Heart right ventricle (tissue), 16 donors: ENCODE measurements at regions not wholly inside any gene's neighbourhood (a gene's known extent, or its start where the extent isn't known, plus 50 kb on each side); places are given as distances from the start of the nearest gene placed in this dataset.

Experiments
- ATAC-seq, 8 donors: fragments of 200-7000 bp; cut with Tn5 transposase; one replicate each; pipeline ENCODE4 v1.9.1; 2020; ENCODE audit warnings: mild to moderate bottlenecking in 8 of 8, moderate library complexity in 8 of 8, moderate number of reproducible peaks in 1 of 8
- DNase-seq, 2 donors: peaks; one replicate each; pipeline ENCODE4 v3.0.0-alpha.2; 2020
- H3K27ac ChIP-seq, 10 donors: fragments of 200-600 bp; sonication (generic) in 2 of 10; one replicate each; pipeline versions ENCODE4 v1.5.0 to v1.8.0; 2020 to 2022; ENCODE audit warnings: mild to moderate bottlenecking in 3 of 10
- H3K27me3 ChIP-seq, 7 donors: fragments of 200-600 bp; one replicate each; pipeline ENCODE4 v1.8.0; 2021 to 2022; ENCODE audit warnings: mild to moderate bottlenecking in 2 of 7
- H3K36me3 ChIP-seq, 9 donors: fragments of 200-600 bp; sonication (generic) in 1 of 9; one replicate each; pipeline versions ENCODE4 v1.5.0 to v1.8.0; 2020 to 2022; ENCODE audit warnings: mild to moderate bottlenecking in 2 of 9
- H3K4me1 ChIP-seq, 9 donors: fragments of 200-600 bp; sonication (generic) in 1 of 9; one replicate each; pipeline versions ENCODE4 v1.5.0 to v1.8.0; 2020 to 2022; ENCODE audit warnings: mild to moderate bottlenecking in 4 of 9
- H3K4me3 ChIP-seq, 10 donors: fragments of 200-600 bp; sonication (generic) in 2 of 10; one replicate each; pipeline versions ENCODE4 v1.5.0 to v1.8.0; 2020 to 2022; ENCODE audit warnings: mild to moderate bottlenecking in 7 of 10, moderate library complexity in 2 of 10
- H3K9me3 ChIP-seq, 11 donors: fragments of 200-600 bp in 10 of 11; sonication (generic) in 2 of 11; one replicate each; pipeline versions ENCODE4 v1.5.0 to v1.8.0; 2013 to 2022; ENCODE audit warnings: mild to moderate bottlenecking in 2 of 11, control low read depth in 1 of 11, moderate library complexity in 1 of 11
- WGBS, 2 donors: extraction: QIAGEN DNeasy Blood & Tissue Kit; methylation state at CpG; one replicate each; pipeline ENCODE4 v1.1.7; 2013; ENCODE audit warnings: inconsistent platforms in 1 of 2; 5-methylcytosine and 5-hydroxymethylcytosine counted together
- intact Hi-C, 10 donors: fragments of 100-400 bp; cut with DNase I; formaldehyde crosslinking; loops; one replicate each; pipeline versions ENCODE4 v1.11.1 to v1.14.2; 2022
- TF ChIP-seq, protein P1 (sequence below), 9 donors: fragments of 200-600 bp; sonication (generic) in 2 of 9; IDR thresholded peaks; one replicate each; pipeline versions ENCODE4 v1.5.0 to v1.8.0; 2021 to 2022; ENCODE audit warnings: antibody characterized with exemption in 9 of 9, mild to moderate bottlenecking in 5 of 9, moderate library complexity in 1 of 9
- donor health status: Arrhythmogenic right ventricular cardiomyopathy.
- donor health status: ischemic (EF 13 %, LVEDD 7.1; RV severe dilation, severe dysfunction).
- donor health status: healthy with polysubstance abuse.
- donor health status: DM: no; HTN: yes; CAD: no.
- donor health status: DM: no; HTN: no; CAD: no.
- donor health status: ischemic (EF 25% LVEDD 6.9; RV normal size, moderate dysfunction).
- donor health status: ischemic (EF 25% LVEDD 5.7; RV mildly dilated, moderate dysfunction).
- donor health status: healthy.
- donor health status: DM: yes; HTN: yes; CAD: no.
- donor health status: Ischemic cardiomyopathy.
- donor health status: ischemic (EF 35%, LVEDD 5.7; RV mildly dilated, moderate dysfunction).
- donor health status: nonischemic (EF 11% LVEDD 7.7; RV severe dilation, severe dysfunction).
- donor health status: DM: yes; HTN: yes; CAD: no.
- donor health status: PGD.
- donor health status: ischemic (EF 29% LVEDD 5.4; RV normal size, mild dysfunction).
- donor health status: nonischemic (EF 23%, LVEDD 6.1; RV moderate dilation, normal function).

DNA sequence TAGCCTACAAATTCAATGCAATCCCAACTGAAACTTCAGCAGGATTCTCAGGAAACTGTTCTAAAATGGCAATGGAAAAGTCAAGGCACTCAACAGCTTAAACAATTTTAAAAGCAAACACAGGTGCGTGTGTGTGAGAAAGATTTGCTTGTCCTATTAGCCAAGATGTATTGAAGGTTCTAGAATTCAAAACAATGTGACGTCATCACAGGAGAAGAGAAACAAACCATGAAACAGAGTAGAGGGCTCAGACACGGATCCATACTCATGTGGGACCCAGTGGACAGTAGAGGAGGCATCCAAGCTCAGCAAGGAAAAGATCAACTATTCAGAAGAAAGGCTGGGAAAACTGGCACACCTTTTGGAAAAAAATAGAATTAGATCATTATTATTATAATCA is 152.8 kb upstream of the DHRS4 start:
- no peaks in the 10 kb centered on the region for H3K36me3 ChIP-seq
- no peak overlapping the region for H3K4me3 ChIP-seq
- H3K27ac ChIP-seq = no peak overlapping the region
- H3K9me3 ChIP-seq = peaks cover 0 to 16% (median 4%) of the 10 kb centered on the region in 11 donors
- TF ChIP-seq, protein P1, sequence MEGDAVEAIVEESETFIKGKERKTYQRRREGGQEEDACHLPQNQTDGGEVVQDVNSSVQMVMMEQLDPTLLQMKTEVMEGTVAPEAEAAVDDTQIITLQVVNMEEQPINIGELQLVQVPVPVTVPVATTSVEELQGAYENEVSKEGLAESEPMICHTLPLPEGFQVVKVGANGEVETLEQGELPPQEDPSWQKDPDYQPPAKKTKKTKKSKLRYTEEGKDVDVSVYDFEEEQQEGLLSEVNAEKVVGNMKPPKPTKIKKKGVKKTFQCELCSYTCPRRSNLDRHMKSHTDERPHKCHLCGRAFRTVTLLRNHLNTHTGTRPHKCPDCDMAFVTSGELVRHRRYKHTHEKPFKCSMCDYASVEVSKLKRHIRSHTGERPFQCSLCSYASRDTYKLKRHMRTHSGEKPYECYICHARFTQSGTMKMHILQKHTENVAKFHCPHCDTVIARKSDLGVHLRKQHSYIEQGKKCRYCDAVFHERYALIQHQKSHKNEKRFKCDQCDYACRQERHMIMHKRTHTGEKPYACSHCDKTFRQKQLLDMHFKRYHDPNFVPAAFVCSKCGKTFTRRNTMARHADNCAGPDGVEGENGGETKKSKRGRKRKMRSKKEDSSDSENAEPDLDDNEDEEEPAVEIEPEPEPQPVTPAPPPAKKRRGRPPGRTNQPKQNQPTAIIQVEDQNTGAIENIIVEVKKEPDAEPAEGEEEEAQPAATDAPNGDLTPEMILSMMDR (IDR thresholded peaks at IDR 0.05) = no peak
- no peaks in the 10 kb centered on the region for H3K4me1 ChIP-seq
- DNase-seq (no peak), ATAC-seq (no peak)
- peaks cover 0 to 8% (median 0%) of the 10 kb centered on the region in 7 donors for H3K27me3 ChIP-seq
- intact Hi-C loops = no loop called here
- WGBS, 2 donors = 68 to 72% methylated on average over 3 of the region's 3 CpGs

DNA sequence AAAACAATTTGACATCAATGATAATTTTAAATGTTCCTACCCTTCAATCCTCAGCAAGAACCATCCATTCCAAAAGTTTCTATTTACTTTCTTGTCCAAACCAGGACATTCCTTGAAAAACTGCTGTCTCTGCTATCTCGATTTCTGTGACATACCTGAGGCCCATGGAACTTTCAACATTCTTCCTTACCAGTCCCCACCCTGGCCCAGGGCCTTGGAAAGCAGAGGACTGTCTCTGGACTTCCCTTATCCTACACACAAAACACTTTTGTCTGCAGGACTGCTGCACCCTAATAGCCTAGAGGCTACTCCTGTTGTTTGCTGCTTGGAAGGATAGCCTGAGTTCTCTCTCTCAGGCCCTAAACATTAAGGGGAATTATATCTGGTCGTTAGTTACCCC is 151.8 kb upstream of the DHRS4 start:
- H3K27me3 ChIP-seq = peaks cover 0 to 8% (median 0%) of the 10 kb centered on the region in 7 donors
- ATAC-seq (no peak), DNase-seq (no peak)
- intact Hi-C loops = no loop called here
- peaks cover 0 to 26% (median 5%) of the 10 kb centered on the region in 11 donors for H3K9me3 ChIP-seq
- H3K4me1 ChIP-seq = no peaks in the 10 kb centered on the region
- H3K4me3 ChIP-seq = no peak overlapping the region
- WGBS, 2 donors = 25 to 58% methylated on average over 2 of the region's 2 CpGs
- H3K36me3 ChIP-seq = no peaks in the 10 kb centered on the region
- TF ChIP-seq, protein P1 (IDR thresholded peaks at IDR 0.05) = no peak
- no peak overlapping the region for H3K27ac ChIP-seq

DNA sequence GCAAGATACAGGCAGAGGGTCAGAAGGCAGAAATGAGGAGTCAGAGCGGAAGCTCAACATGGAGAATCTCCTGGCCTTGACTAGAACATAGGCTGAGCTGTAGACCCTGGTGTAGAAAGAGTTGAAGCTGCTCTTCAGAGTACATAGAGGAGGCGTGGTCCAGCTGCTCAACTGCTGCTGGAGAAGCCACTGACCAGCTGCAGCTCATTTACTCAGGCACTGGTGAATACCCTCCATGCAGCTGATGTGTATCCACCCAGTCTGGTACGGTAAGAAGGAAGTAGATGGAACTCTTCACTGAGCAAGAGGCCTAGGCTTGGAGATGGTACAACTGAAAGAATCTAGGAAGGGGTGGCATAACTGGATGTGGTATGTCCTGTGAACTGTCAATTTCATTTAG is 148.8 kb upstream of the DHRS4 start:
- Histone ChIP-seq H3K36me3 (no peaks in the 10 kb centered on the region), H3K27me3 (peaks cover 0 to 2% (median 0%) of the 10 kb centered on the region in 7 donors), H3K27ac (no peak overlapping the region), H3K4me1 (no peaks in the 10 kb centered on the region), H3K4me3 (no peak overlapping the region), H3K9me3 (peaks cover 0 to 27% (median 5%) of the 10 kb centered on the region in 11 donors)
- TF ChIP-seq, protein P1 (IDR thresholded peaks at IDR 0.05) = no peak
- ATAC-seq = no peak
- 66 to 74% methylated on average over 3 of the region's 3 CpGs for WGBS, 2 donors
- intact Hi-C loops = no loop called here
- DNase-seq = no peak

DNA sequence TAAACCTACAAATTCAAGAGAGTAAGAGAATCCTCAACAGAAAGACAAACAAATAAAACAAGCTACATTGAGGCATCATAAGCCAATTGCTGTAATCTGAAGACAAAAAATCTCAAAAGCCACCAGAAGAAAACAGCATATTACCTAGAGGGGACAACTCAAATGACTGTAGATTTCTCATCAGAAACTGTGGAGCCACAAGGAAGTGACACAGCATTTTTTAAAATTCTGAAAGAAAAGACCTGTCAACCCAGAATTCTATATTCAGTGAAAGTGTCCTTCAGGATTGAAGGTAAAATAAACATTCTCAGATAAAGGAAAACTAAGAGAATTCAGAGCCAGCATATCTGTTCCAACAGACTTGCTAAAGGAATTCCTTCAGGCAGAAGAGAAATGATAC is 147.8 kb upstream of the DHRS4 start:
- intact Hi-C loops = no loop called here
- no peak for DNase-seq
- H3K4me3 ChIP-seq = no peak overlapping the region
- H3K27me3 ChIP-seq = no peaks in the 10 kb centered on the region
- H3K9me3 ChIP-seq = peaks cover 0 to 27% (median 5%) of the 10 kb centered on the region in 11 donors
- no peaks in the 10 kb centered on the region for H3K36me3 ChIP-seq
- no peak overlapping the region for H3K27ac ChIP-seq
- TF ChIP-seq, protein P1 (IDR thresholded peaks at IDR 0.05) = no peak
- ATAC-seq = no peak
- no peaks in the 10 kb centered on the region for H3K4me1 ChIP-seq
